Fibroblast of lung (primary cell): ENCODE measurements at regions not wholly inside any gene's neighbourhood (a gene's known extent, or its start where the extent isn't known, plus 50 kb on each side); places are given as distances from the start of the nearest gene placed in this dataset.

Experiments
- DNase-seq, 2 donors: peaks; one replicate each; pipeline versions ENCODE4 v3.0.0 to v3.0.0-alpha.2; 2010; ENCODE audit warnings: low read depth in 2 of 2
- H2AFZ ChIP-seq: 2 replicates; pipeline ENCODE4 v1.5.1; 2012; ENCODE audit warnings: low read length, control low read depth, inconsistent platforms
- H3K27ac ChIP-seq: 2 replicates; pipeline ENCODE4 v1.5.1; 2011; ENCODE audit warnings: low read length, control low read depth; ENCODE audit not compliant: insufficient read depth
- H3K27me3 ChIP-seq: 2 replicates; pipeline ENCODE4 v1.5.1; 2011; ENCODE audit warnings: mild to moderate bottlenecking, low read length; ENCODE audit not compliant: control insufficient read depth, insufficient read depth
- H3K36me3 ChIP-seq: 2 replicates; pipeline ENCODE4 v1.5.1; 2011; ENCODE audit warnings: low read length; ENCODE audit not compliant: control insufficient read depth, insufficient read depth
- H3K4me1 ChIP-seq: 2 replicates; pipeline ENCODE4 v1.5.1; 2011; ENCODE audit warnings: low read length; ENCODE audit not compliant: control insufficient read depth, insufficient read depth; ENCODE audit errors: extremely low read depth
- H3K4me2 ChIP-seq: 2 replicates; pipeline ENCODE4 v1.5.1; 2011; ENCODE audit warnings: low read length, control low read depth; ENCODE audit not compliant: insufficient read depth; ENCODE audit errors: extremely low read depth
- H3K4me3 ChIP-seq, 4 experiments: fragments of 200-600 bp in 1 of 4; sonication (generic) in 1 of 4; replicated peaks in 1 of 4; 2 replicates each; pipeline ENCODE4 v1.5.1; 2011 to 2016; ENCODE audit warnings: low read length in 4 of 4, low read depth in 3 of 4, mild to moderate bottlenecking in 3 of 4, control low read depth in 2 of 4, inconsistent platforms in 1 of 4, mixed read lengths in 1 of 4; ENCODE audit not compliant: insufficient read depth in 1 of 4; ENCODE audit errors: control extremely low read depth in 1 of 4
- H3K79me2 ChIP-seq: 2 replicates; pipeline ENCODE4 v1.5.1; 2012; ENCODE audit warnings: mild to moderate bottlenecking, low read length, inconsistent platforms; ENCODE audit not compliant: control insufficient read depth, insufficient read depth
- H3K9ac ChIP-seq: 2 replicates; pipeline ENCODE4 v1.5.1; 2011; ENCODE audit warnings: mild to moderate bottlenecking, low read length, control low read depth; ENCODE audit not compliant: insufficient read depth
- H3K9me3 ChIP-seq: 2 replicates; pipeline ENCODE4 v1.5.1; 2012; ENCODE audit warnings: low read depth, low read length; ENCODE audit not compliant: control insufficient read depth, insufficient read depth
- H4K20me1 ChIP-seq: 2 replicates; pipeline ENCODE4 v1.5.1; 2011; ENCODE audit warnings: low read length; ENCODE audit not compliant: control insufficient read depth, insufficient read depth; ENCODE audit errors: extremely low read depth
- EZH2 ChIP-seq: IDR thresholded peaks from 2 replicates; pipeline ENCODE4 v1.5.1; 2012; ENCODE audit warnings: low read length, control low read depth, mild to moderate bottlenecking; ENCODE audit errors: missing control alignments
- TF ChIP-seq, protein P1 (sequence below), 2 donors: IDR thresholded peaks in 1 of 2; conservative IDR thresholded peaks in 1 of 2; 1 replicate in 1 of 2; 2 replicates in 1 of 2; pipeline ENCODE4 v1.5.1; 2011 to 2012; ENCODE audit warnings: low read length in 2 of 2, control low read depth in 1 of 2, inconsistent platforms in 1 of 2, low read depth in 1 of 2, mild to moderate bottlenecking in 1 of 2

DNA sequence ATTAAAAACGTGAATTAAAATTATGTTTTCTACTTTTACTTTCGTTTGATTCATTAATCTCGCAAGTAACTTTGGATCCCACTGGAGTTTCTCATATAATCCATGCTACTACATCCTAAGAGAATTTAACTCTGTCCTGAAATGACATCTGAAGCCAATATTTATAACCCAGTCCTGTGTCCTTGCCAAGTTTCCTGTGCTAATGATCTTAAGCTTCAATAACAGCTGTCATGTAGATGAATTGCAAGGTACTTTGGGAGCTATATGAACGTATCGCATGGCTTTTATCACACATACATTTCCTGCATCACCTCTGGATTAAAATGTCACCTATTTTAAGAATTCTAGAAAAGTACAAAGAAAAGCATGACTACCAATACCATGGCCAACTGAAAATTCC is 833.8 kb upstream of the CITED2 start:
- peak overlapping the region; percentile 72 for H3K4me2 ChIP-seq
- no peak overlapping the region for H3K9ac ChIP-seq
- H4K20me1 ChIP-seq: no peaks in the 10 kb centered on the region
- no peaks in the 10 kb centered on the region for H3K79me2 ChIP-seq
- DNase-seq: peak in 1 of 2 donors; percentile 11
- TF ChIP-seq, protein P1, sequence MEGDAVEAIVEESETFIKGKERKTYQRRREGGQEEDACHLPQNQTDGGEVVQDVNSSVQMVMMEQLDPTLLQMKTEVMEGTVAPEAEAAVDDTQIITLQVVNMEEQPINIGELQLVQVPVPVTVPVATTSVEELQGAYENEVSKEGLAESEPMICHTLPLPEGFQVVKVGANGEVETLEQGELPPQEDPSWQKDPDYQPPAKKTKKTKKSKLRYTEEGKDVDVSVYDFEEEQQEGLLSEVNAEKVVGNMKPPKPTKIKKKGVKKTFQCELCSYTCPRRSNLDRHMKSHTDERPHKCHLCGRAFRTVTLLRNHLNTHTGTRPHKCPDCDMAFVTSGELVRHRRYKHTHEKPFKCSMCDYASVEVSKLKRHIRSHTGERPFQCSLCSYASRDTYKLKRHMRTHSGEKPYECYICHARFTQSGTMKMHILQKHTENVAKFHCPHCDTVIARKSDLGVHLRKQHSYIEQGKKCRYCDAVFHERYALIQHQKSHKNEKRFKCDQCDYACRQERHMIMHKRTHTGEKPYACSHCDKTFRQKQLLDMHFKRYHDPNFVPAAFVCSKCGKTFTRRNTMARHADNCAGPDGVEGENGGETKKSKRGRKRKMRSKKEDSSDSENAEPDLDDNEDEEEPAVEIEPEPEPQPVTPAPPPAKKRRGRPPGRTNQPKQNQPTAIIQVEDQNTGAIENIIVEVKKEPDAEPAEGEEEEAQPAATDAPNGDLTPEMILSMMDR (conservative IDR thresholded peaks at IDR 0.05 in 1 of 2, IDR thresholded peaks at IDR 0.05 in 1 of 2; ENCODE audit: low read depth in 1 of 2, low read length in 2 of 2): no peak
- no peak for TF ChIP-seq EZH2
- peak overlapping the region; percentile 82 for H2AFZ ChIP-seq
- H3K4me1 ChIP-seq: peaks cover 2% of the 10 kb centered on the region
- no peaks in the 10 kb centered on the region for H3K9me3 ChIP-seq
- no peak overlapping the region for H3K27ac ChIP-seq
- H3K36me3 ChIP-seq: no peaks in the 10 kb centered on the region
- H3K27me3 ChIP-seq: no peaks in the 10 kb centered on the region
- peak overlapping the region in 2 of 4 experiments; percentile 11 to 30 for H3K4me3 ChIP-seq

DNA sequence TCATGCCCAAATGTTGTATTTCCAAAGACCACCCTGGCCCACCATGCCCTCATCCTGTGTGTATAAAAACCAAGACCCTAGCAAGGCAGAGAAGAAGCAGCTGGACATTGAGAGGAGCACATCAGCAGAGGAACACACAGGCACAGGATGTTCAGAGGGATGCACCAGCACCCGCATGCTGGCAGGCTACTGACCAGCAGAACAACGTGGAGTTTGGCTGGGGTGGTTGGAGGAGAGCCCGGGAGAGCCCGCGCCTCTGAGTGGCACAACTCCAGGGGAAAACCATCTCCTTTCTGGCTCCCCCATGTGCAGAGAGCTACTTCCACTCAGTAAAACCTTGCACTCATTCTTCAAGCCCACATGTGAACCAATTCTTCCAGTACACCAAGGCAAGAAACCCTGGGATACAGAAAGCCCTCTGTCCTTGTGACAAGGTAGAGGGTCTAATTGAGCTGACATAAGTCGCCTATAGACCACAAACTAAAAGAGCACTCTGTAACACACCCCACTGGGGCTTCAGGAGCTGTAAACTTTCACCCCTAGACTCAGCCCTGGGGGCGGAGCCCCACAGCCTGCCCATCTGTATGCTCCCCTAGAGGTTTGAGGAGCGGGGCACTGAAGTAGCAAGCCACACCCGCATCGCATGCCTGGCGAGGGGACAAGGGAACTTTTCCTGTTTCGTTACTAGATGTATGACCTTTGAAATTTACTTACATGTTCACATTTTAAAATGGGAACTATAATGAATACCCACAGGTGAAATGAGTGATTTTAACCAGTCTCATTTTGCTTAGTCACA is 831.5 kb upstream of the CITED2 start:
- Histone ChIP-seq H3K4me3 (no peak overlapping the region), H3K9ac (no peak overlapping the region), H3K27me3 (no peaks in the 10 kb centered on the region), H3K4me1 (peaks cover 11% of the 10 kb centered on the region), H3K9me3 (no peaks in the 10 kb centered on the region), H3K4me2 (no peak overlapping the region), H4K20me1 (no peaks in the 10 kb centered on the region), H3K79me2 (no peaks in the 10 kb centered on the region), H2AFZ (no peak overlapping the region), H3K36me3 (no peaks in the 10 kb centered on the region), H3K27ac (no peak overlapping the region)
- TF ChIP-seq, protein P1 (conservative IDR thresholded peaks at IDR 0.05 in 1 of 2, IDR thresholded peaks at IDR 0.05 in 1 of 2; ENCODE audit: low read depth in 1 of 2, low read length in 2 of 2): no peak
- TF ChIP-seq EZH2: no peak
- no peak for DNase-seq

- no peaks in the 10 kb centered on the region for H3K36me3 ChIP-seq
- DNase-seq: no peak
- H3K9me3 ChIP-seq: no peaks in the 10 kb centered on the region
- H4K20me1 ChIP-seq: no peaks in the 10 kb centered on the region
- peak overlapping the region; percentile 8 for H3K27ac ChIP-seq
- no peak overlapping the region for H3K4me3 ChIP-seq
- TF ChIP-seq, protein P1 (conservative IDR thresholded peaks at IDR 0.05 in 1 of 2, IDR thresholded peaks at IDR 0.05 in 1 of 2; ENCODE audit: low read depth in 1 of 2, low read length in 2 of 2): no peak
- H3K4me1 ChIP-seq: peaks cover 11% of the 10 kb centered on the region
- H3K27me3 ChIP-seq: no peaks in the 10 kb centered on the region
- no peak overlapping the region for H3K4me2 ChIP-seq
- H3K79me2 ChIP-seq: no peaks in the 10 kb centered on the region
- no peak overlapping the region for H3K9ac ChIP-seq
- H2AFZ ChIP-seq: no peak overlapping the region
These were observed 829.7 kb upstream of the CITED2 start for GRCh38 chr6:140204154-140204553.
